Fibroblast of lung (primary cell): ENCODE measurements at regions not wholly inside any gene's neighbourhood (a gene's known extent, or its start where the extent isn't known, plus 50 kb on each side); places are given as distances from the start of the nearest gene placed in this dataset.
A peak's percentile ranks its signal among the peaks of the same experiment; 100 is the strongest.

Source experiments
- DNase-seq, 2 donors: peaks; one replicate each; pipeline versions ENCODE4 v3.0.0 to v3.0.0-alpha.2; 2010; ENCODE audit warnings: low read depth in 2 of 2
- H2AFZ ChIP-seq: 2 replicates; pipeline ENCODE4 v1.5.1; 2012; ENCODE audit warnings: low read length, control low read depth, inconsistent platforms
- H3K27ac ChIP-seq: 2 replicates; pipeline ENCODE4 v1.5.1; 2011; ENCODE audit warnings: low read length, control low read depth; ENCODE audit not compliant: insufficient read depth
- H3K27me3 ChIP-seq: 2 replicates; pipeline ENCODE4 v1.5.1; 2011; ENCODE audit warnings: mild to moderate bottlenecking, low read length; ENCODE audit not compliant: control insufficient read depth, insufficient read depth
- H3K36me3 ChIP-seq: 2 replicates; pipeline ENCODE4 v1.5.1; 2011; ENCODE audit warnings: low read length; ENCODE audit not compliant: control insufficient read depth, insufficient read depth
- H3K4me1 ChIP-seq: 2 replicates; pipeline ENCODE4 v1.5.1; 2011; ENCODE audit warnings: low read length; ENCODE audit not compliant: control insufficient read depth, insufficient read depth; ENCODE audit errors: extremely low read depth
- H3K4me2 ChIP-seq: 2 replicates; pipeline ENCODE4 v1.5.1; 2011; ENCODE audit warnings: low read length, control low read depth; ENCODE audit not compliant: insufficient read depth; ENCODE audit errors: extremely low read depth
- H3K4me3 ChIP-seq, 4 experiments: fragments of 200-600 bp in 1 of 4; sonication (generic) in 1 of 4; replicated peaks in 1 of 4; 2 replicates each; pipeline ENCODE4 v1.5.1; 2011 to 2016; ENCODE audit warnings: low read length in 4 of 4, low read depth in 3 of 4, mild to moderate bottlenecking in 3 of 4, control low read depth in 2 of 4, inconsistent platforms in 1 of 4, mixed read lengths in 1 of 4; ENCODE audit not compliant: insufficient read depth in 1 of 4; ENCODE audit errors: control extremely low read depth in 1 of 4
- H3K79me2 ChIP-seq: 2 replicates; pipeline ENCODE4 v1.5.1; 2012; ENCODE audit warnings: mild to moderate bottlenecking, low read length, inconsistent platforms; ENCODE audit not compliant: control insufficient read depth, insufficient read depth
- H3K9ac ChIP-seq: 2 replicates; pipeline ENCODE4 v1.5.1; 2011; ENCODE audit warnings: mild to moderate bottlenecking, low read length, control low read depth; ENCODE audit not compliant: insufficient read depth
- H3K9me3 ChIP-seq: 2 replicates; pipeline ENCODE4 v1.5.1; 2012; ENCODE audit warnings: low read depth, low read length; ENCODE audit not compliant: control insufficient read depth, insufficient read depth
- H4K20me1 ChIP-seq: 2 replicates; pipeline ENCODE4 v1.5.1; 2011; ENCODE audit warnings: low read length; ENCODE audit not compliant: control insufficient read depth, insufficient read depth; ENCODE audit errors: extremely low read depth
- CTCF ChIP-seq, 2 donors: IDR thresholded peaks in 1 of 2; conservative IDR thresholded peaks in 1 of 2; 1 replicate in 1 of 2; 2 replicates in 1 of 2; pipeline ENCODE4 v1.5.1; 2011 to 2012; ENCODE audit warnings: low read length in 2 of 2, control low read depth in 1 of 2, inconsistent platforms in 1 of 2, low read depth in 1 of 2, mild to moderate bottlenecking in 1 of 2
- EZH2 ChIP-seq: IDR thresholded peaks from 2 replicates; pipeline ENCODE4 v1.5.1; 2012; ENCODE audit warnings: low read length, control low read depth, mild to moderate bottlenecking; ENCODE audit errors: missing control alignments

- Histone ChIP-seq H2AFZ (no peak overlapping the region), H3K4me1 (no peaks in the 10 kb centered on the region), H3K9ac (no peak overlapping the region), H3K4me2 (no peak overlapping the region), H3K79me2 (no peaks in the 10 kb centered on the region), H3K9me3 (no peaks in the 10 kb centered on the region), H3K36me3 (no peaks in the 10 kb centered on the region), H4K20me1 (no peaks in the 10 kb centered on the region), H3K27me3 (no peaks in the 10 kb centered on the region), H3K4me3 (no peak overlapping the region), H3K27ac (no peak overlapping the region)
- TF ChIP-seq CTCF (conservative IDR thresholded peaks at IDR 0.05 in 1 of 2, IDR thresholded peaks at IDR 0.05 in 1 of 2; ENCODE audit: low read depth in 1 of 2, low read length in 2 of 2) (no peak), EZH2 (no peak)
- no peak for DNase-seq
Measured at GRCh38 chr10:6842722-6843121, 262.6 kb upstream of the PRKCQ start.

- Histone ChIP-seq H3K4me3 (no peak overlapping the region), H3K27ac (no peak overlapping the region), H3K4me1 (no peaks in the 10 kb centered on the region), H3K36me3 (no peaks in the 10 kb centered on the region), H3K9ac (no peak overlapping the region), H3K27me3 (no peaks in the 10 kb centered on the region), H3K79me2 (no peaks in the 10 kb centered on the region), H2AFZ (no peak overlapping the region), H3K4me2 (no peak overlapping the region), H4K20me1 (no peaks in the 10 kb centered on the region), H3K9me3 (no peaks in the 10 kb centered on the region)
- no peak for DNase-seq
- TF ChIP-seq EZH2 = no peak
- TF ChIP-seq CTCF (conservative IDR thresholded peaks at IDR 0.05 in 1 of 2, IDR thresholded peaks at IDR 0.05 in 1 of 2; ENCODE audit: low read depth in 1 of 2, low read length in 2 of 2) = no peak
Measured at GRCh38 chr10:6841761-6842160, 261.7 kb upstream of the PRKCQ start.

- no peak overlapping the region for H3K27ac ChIP-seq
- H3K4me2 ChIP-seq = no peak overlapping the region
- peak; percentile 76 to 94 for DNase-seq
Measured at GRCh38 chr10:6840766-6841165, 260.7 kb upstream of the PRKCQ start.

More at GRCh38 chr10:6840766-6841165, 260.7 kb upstream of the PRKCQ start:
- H3K9me3 ChIP-seq = no peaks in the 10 kb centered on the region
- H3K9ac ChIP-seq = no peak overlapping the region
- H3K36me3 ChIP-seq = no peaks in the 10 kb centered on the region
- H3K27me3 ChIP-seq = no peaks in the 10 kb centered on the region
- no peaks in the 10 kb centered on the region for H3K79me2 ChIP-seq
- no peak overlapping the region for H2AFZ ChIP-seq
- TF ChIP-seq EZH2 (no peak), CTCF (conservative IDR thresholded peaks at IDR 0.05 in 1 of 2, IDR thresholded peaks at IDR 0.05 in 1 of 2; ENCODE audit: low read depth in 1 of 2, low read length in 2 of 2) (no peak)
- H4K20me1 ChIP-seq = no peaks in the 10 kb centered on the region
- no peaks in the 10 kb centered on the region for H3K4me1 ChIP-seq
- no peak overlapping the region for H3K4me3 ChIP-seq
